OCI-LY7 (cell line): ENCODE measurements at regions not wholly inside any gene's neighbourhood (a gene's known extent, or its start where the extent isn't known, plus 50 kb on each side); places are given as distances from the start of the nearest gene placed in this dataset.
"Not testable (repeated sequence)": the region's sequence is repeated elsewhere in the genome, so short reads cannot be mapped to it uniquely, and the experiment has no call there.

Experiments
- BruUV-seq: library from RNA; stranded (reverse); fragments of 400-500 nt; replicated peaks from 2 replicates; lab custom pipeline; 2021; lab: Mats Ljungman, UMichigan
- CTCF ChIA-PET: fragments of 300-600 bp; sonication (Branson Sonifier 250); formaldehyde crosslinking; loops from one replicate; lab custom pipeline; 2022; ENCODE audit warnings: antibody characterized with exemption; ENCODE audit not compliant: unreplicated experiment; lab: Charles Lee
- POLR2A ChIA-PET: fragments of 300-600 bp; sonication (Branson Sonifier 250); formaldehyde crosslinking; loops from one replicate; lab custom pipeline; 2022; ENCODE audit warnings: antibody characterized with exemption; lab: Charles Lee
- DNase-seq: peaks from one replicate; pipeline ENCODE4 v3.0.0-alpha.2; 2015; ENCODE audit warnings: low spot score
- H2AFZ ChIP-seq: fragments of 200-600 bp; sonication (generic), shearing (Covaris generic); 2 replicates; pipeline ENCODE4 v1.6.1; 2014; ENCODE audit warnings: mild to moderate bottlenecking, antibody characterized with exemption, low read length, moderate library complexity
- H3K27ac ChIP-seq: fragments of 200-600 bp; sonication (generic); 2 replicates; pipeline ENCODE4 v1.5.1; 2014; ENCODE audit warnings: mixed run types, low read depth, mild to moderate bottlenecking, moderate library complexity, low read length, inconsistent platforms; ENCODE audit not compliant: poor library complexity, severe bottlenecking
- H3K36me3 ChIP-seq: fragments of 200-600 bp; sonication (generic); 2 replicates; pipeline ENCODE4 v1.6.1; 2014; ENCODE audit warnings: mild to moderate bottlenecking, antibody characterized with exemption, low read length, moderate library complexity, mixed read lengths; ENCODE audit not compliant: insufficient read depth
- H3K4me1 ChIP-seq: fragments of 200-600 bp; sonication (generic); 2 replicates; pipeline ENCODE4 v1.5.1; 2014; ENCODE audit warnings: mild to moderate bottlenecking, low read length; ENCODE audit not compliant: insufficient read depth, poor library complexity, severe bottlenecking
- H3K4me2 ChIP-seq: fragments of 200-600 bp; sonication (generic); 2 replicates; pipeline ENCODE4 v1.6.1; 2014; ENCODE audit warnings: mild to moderate bottlenecking, low read length
- H3K4me3 ChIP-seq: fragments of 200-600 bp; sonication (generic); 2 replicates; pipeline ENCODE4 v1.5.1; 2014; ENCODE audit warnings: mild to moderate bottlenecking, low read depth, low read length; ENCODE audit not compliant: poor library complexity, severe bottlenecking
- H3K79me2 ChIP-seq: fragments of 200-600 bp; sonication (generic); 2 replicates; pipeline ENCODE4 v1.6.1; 2016; ENCODE audit warnings: low read depth, mild to moderate bottlenecking, low read length, moderate library complexity, mixed read lengths; ENCODE audit not compliant: insufficient read depth
- H3K9me2 ChIP-seq: fragments of 200-600 bp; sonication (generic); 2 replicates; pipeline ENCODE4 v1.6.1; 2016; ENCODE audit warnings: mild to moderate bottlenecking, low read length, mixed read lengths; ENCODE audit not compliant: insufficient read depth
- H3K9me3 ChIP-seq: fragments of 200-600 bp; sonication (generic); 2 replicates; pipeline ENCODE4 v1.6.1; 2014; ENCODE audit warnings: mild to moderate bottlenecking, mixed run types, low read length, mixed read lengths
- H4K20me1 ChIP-seq: fragments of 200-600 bp; sonication (generic); 2 replicates; pipeline ENCODE4 v1.6.1; 2014; ENCODE audit warnings: mild to moderate bottlenecking, antibody characterized with exemption, low read length, moderate library complexity, mixed read lengths; ENCODE audit not compliant: insufficient read depth
- CTCF ChIP-seq: fragments of 200-600 bp; sonication (generic); conservative IDR thresholded peaks from 2 replicates; pipeline ENCODE4 v1.5.1; 2014; ENCODE audit warnings: mild to moderate bottlenecking, antibody characterized with exemption, low read length, moderate library complexity, mixed read lengths
- EZH2phosphoT487 ChIP-seq: fragments of 200-600 bp; sonication (generic); IDR thresholded peaks from 2 replicates; pipeline ENCODE4 v1.6.1; 2018; ENCODE audit warnings: low read depth, borderline replicate concordance, mild to moderate bottlenecking, mixed run types, antibody characterized with exemption, low read length, moderate library complexity, mixed read lengths
- intact Hi-C: fragments of 100-400 bp; cut with micrococcal nuclease; formaldehyde crosslinking; loops from one replicate; pipeline ENCODE4 v1.10.0; 2022; ENCODE audit not compliant: unreplicated experiment

GRCh38 chrX:76815754-76816153, 388.2 kb downstream of the MAGEE1 start:
- Histone ChIP-seq H3K4me2 (no peak overlapping the region), H3K36me3 (no peaks in the 10 kb centered on the region), H3K9me3 (no peaks in the 10 kb centered on the region), H3K4me1 (no peaks in the 10 kb centered on the region), H3K79me2 (no peaks in the 10 kb centered on the region), H4K20me1 (no peaks in the 10 kb centered on the region), H3K9me2 (no peaks in the 10 kb centered on the region), H3K4me3 (no peak overlapping the region), H2AFZ (no peak overlapping the region), H3K27ac (no peak overlapping the region)
- CTCF ChIA-PET = no interaction called here
- TF ChIP-seq CTCF (no peak), EZH2phosphoT487 (no peak)
- intact Hi-C loops = no loop called here
- POLR2A ChIA-PET = no interaction called here
- no peak for DNase-seq
- no TSS peak for BruUV-seq

DNA sequence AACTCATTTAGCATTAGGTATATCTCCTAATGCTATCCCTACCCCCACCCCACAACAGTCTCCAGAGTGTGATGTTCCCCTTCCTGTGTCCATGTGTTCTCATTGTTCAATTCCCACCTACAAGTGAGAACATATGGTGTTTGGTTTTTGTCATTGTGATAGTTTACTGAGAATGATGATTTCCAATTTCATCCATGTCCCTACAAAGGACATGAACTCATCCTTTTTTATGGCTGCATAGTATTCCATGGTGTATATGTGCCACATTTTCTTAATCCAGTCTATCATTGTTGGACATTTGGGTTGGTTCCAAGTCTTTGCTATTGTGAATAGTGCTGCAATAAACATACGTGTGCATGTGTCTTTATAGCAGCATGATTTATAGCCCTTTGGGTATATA, 389.8 kb downstream of the MAGEE1 start:
- BruUV-seq, intact Hi-C loops, CTCF ChIA-PET: not testable (repeated sequence)

DNA sequence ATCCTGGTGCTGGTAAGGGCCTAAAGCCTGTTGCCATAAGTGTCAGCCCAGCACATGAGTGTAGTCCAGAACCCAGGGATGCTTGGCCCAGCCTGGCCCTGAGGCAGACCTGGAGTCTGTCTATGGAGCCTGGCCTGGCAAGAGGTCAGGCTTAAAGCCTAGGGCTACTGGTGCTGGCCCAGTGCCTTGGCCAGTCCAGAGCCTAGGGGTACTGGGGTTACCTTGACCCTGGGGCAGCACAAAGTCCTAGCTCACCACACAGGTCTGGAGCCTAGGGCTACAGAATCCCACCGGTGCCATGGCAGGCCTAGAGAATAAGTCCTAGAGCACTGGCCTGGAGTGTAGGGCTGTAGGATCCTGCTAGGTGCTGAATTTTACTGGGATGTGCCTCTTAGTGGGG, 393.8 kb downstream of the MAGEE1 start:
- H3K4me1 ChIP-seq = no peaks in the 10 kb centered on the region
- H3K4me3 ChIP-seq = no peak overlapping the region
- no TSS peak for BruUV-seq
- H3K36me3 ChIP-seq = no peaks in the 10 kb centered on the region
- no peaks in the 10 kb centered on the region for H3K79me2 ChIP-seq
- H2AFZ ChIP-seq = no peak overlapping the region
- no peak for TF ChIP-seq EZH2phosphoT487
- no peak for TF ChIP-seq CTCF
- no peaks in the 10 kb centered on the region for H3K9me3 ChIP-seq
- CTCF ChIA-PET = no interaction called here
- no peaks in the 10 kb centered on the region for H3K9me2 ChIP-seq
- DNase-seq = no peak
- H3K4me2 ChIP-seq = no peak overlapping the region
- intact Hi-C loops = no loop called here
- POLR2A ChIA-PET = interaction anchor here (0.6 kb wide), 1 partner anchor 148 kb away, joined by 3 read pairs; no protein-coding TSS in a partner anchor
- H4K20me1 ChIP-seq = no peaks in the 10 kb centered on the region
- H3K27ac ChIP-seq = no peak overlapping the region

More for the DNA sequence above, 389.8 kb downstream of the MAGEE1 start:
- H3K27ac ChIP-seq, H4K20me1 ChIP-seq, H3K4me3 ChIP-seq, H3K36me3 ChIP-seq, H3K9me2 ChIP-seq, POLR2A ChIA-PET, H3K79me2 ChIP-seq, H3K4me2 ChIP-seq, DNase-seq, H2AFZ ChIP-seq, H3K4me1 ChIP-seq, H3K9me3 ChIP-seq: not testable (repeated sequence)
